SKM-1 (cell line): ENCODE measurements at regions not wholly inside any gene's neighbourhood (a gene's known extent, or its start where the extent isn't known, plus 50 kb on each side); places are given as distances from the start of the nearest gene placed in this dataset.

ENCODE experiments used
- DNase-seq: peaks from one replicate; lab custom pipeline; 2025; ENCODE audit not compliant: unreplicated experiment; lab: John Stamatoyannopoulos, UW

DNA sequence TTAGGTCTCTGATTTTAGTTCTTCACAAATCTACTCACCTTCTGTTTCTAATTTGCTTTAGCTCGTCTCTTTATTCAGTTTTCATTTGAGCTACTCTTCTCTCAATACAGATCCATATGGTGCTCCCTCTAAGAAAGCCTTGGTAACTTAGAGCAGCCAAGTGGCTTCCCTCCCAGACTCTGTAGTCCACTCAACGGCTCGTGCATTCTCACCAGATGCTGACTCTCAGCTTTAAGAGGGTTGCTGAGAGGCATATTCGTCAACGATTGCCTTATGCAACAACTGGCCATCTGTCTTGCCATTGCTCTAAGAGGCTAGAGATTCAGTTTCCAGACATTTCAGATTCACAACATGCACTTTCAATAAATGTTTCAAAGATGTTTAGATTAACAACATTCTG lies 785.8 kb upstream of the SLC10A2 start:
- no peak for DNase-seq

DNA sequence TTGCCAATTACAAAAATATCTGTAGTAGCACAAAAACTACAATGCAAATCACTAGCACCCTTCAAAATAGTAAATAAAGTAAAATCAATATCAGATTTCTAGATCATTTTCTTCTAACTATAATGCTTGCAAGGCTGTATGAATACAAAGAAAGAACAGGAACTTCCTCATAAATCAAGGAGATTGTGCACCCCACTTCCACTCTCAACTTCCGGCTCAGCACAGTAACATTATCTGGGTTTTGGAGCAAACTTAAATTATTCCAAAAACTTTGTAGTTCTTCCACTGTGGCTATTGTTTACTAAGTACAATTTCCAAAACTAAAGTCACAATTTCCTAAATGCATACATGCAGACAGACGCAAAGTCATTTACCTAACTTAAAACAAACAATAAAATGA lies 778.3 kb upstream of the SLC10A2 start:
- no peak for DNase-seq

GRCh38 chr13:103839460-103839859 lies 773.2 kb upstream of the SLC10A2 start:
- DNase-seq: no peak

DNA sequence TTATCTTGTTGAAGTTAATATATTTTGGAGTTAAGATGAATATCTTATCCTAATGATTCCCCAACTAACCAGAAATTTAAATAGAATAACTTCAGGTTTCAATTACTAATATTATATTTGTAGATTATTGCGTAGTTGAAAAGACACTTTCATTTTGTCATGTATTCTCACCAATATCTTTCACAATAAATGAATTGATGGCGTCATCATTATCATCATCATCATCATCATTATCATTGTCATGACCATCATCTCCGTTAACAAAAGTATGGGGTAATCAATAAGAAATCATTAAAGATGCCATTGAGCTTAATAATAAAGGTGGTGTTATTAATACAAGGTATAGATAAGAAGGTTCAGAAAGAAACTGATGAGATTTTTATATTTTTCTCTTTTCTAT lies 768.8 kb upstream of the SLC10A2 start:
- no peak for DNase-seq

- no peak for DNase-seq
Observed at GRCh38 chr13:103833294-103833852, 767.2 kb upstream of the SLC10A2 start.

- no peak for DNase-seq
Observed at GRCh38 chr13:103815619-103816018, 749.4 kb upstream of the SLC10A2 start.

DNA sequence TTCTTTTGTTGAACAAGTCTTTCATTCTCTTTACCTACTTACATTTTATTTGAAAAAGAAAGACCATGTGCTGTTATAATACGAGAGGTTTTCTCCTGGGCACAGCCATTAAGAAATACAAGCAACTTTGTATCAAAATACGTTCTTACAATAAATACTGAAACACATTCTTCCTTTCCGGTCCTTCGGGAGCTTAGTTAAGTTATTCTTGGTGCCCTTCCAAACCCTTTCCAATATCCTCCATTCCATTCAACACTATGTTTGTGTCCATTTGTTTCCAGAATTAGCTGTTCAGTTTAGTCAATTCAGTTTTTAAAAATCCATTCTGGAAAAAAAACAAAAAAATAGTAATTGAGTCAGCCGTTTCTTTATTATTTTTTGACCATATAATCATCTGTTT lies 746.8 kb upstream of the SLC10A2 start:
- no peak for DNase-seq

- DNase-seq: no peak
Observed at GRCh38 chr13:103812558-103812957, 746.3 kb upstream of the SLC10A2 start.

- no peak for DNase-seq
Observed at GRCh38 chr13:103810026-103810425, 743.8 kb upstream of the SLC10A2 start.

- no peak for DNase-seq
Observed at GRCh38 chr13:103805771-103806170, 739.6 kb upstream of the SLC10A2 start.

DNA sequence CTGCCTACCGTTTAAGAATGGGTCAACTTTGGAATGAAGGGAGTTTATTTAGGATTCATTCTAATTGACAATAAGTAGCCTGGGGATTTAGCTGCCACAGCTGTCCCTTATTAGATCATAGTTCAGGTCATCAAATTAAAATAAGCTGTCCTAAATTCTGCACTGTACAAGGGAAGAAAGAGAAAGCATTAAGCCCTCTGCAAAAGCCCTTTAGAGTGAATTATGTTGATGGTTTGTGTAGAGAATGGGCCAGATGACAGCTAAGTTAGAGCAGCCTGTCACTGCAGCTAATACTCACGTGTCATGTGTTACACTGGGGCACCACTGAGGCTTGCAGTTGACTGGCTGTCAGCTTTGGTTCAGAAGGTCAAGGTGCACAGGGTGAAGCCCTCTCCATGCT lies 737.1 kb upstream of the SLC10A2 start:
- no peak for DNase-seq

DNA sequence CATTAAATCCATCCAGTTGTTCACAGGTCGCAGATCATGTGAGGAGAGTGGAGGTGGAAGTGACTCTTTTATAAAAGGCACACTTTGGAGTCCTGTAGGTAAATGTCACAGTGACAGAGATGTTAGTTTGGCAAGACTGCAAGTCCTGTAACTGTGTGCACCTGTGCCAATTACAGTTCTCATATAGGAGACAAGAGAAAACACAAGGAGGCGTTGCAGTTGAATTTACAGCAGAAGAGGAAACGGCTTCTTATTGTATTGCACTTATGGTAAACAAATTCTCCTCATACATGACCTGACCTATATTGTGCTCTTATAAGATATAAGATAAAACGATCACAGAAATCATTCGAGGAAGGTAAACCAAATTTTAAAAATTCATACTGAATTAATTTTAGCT lies 732.8 kb upstream of the SLC10A2 start:
- no peak for DNase-seq

GRCh38 chr13:103795892-103796478 lies 729.8 kb upstream of the SLC10A2 start:
- DNase-seq: no peak

- no peak for DNase-seq
Observed at GRCh38 chr13:103794526-103794925, 728.3 kb upstream of the SLC10A2 start.

DNA sequence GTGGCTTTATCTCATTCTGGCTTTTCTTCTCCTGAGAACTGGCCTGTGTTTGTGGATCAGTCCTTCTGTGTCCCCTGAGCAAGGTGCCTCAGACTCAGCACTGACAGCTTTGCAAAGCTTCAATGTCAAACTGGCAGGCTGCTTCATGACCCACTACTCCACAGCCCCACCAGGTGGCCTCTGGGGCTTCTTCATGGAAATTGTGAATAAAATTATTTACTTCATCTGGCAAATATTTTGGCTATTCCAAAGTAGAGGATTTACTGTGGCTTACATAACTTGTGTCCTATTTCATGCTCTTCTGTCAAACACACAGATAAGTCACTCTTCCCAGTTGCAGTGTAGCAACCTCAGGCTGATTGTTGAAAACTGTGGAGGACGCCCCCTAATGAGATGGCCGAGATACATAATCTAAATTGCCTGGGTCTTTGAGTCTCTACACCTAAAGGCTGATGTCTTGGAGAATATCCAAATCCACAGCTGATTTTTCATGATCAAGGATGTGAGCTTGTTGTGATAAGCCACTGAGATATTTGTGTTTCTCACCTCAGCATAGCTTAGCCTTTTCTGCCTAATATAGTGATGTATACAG lies 721.9 kb upstream of the SLC10A2 start:
- no peak for DNase-seq

DNA sequence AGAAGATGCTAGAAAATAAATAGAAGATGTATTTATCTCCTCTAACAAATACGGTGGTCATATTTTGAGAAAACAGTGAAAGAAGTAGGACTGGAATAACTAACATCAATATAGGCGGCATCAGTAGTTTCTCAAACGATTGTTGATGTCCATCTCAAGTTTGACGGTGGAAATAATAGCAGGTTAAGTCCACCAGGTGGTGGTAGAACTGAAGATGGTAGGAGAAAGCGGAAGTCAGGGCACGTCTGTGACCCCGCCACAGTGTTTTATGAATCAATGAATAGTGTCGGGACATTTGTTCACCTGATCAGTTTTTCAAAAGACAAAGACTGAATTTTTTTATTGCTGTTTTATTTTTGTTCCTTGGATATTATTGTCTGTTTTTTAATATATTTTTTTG lies 706.4 kb upstream of the SLC10A2 start:
- no peak for DNase-seq

GRCh38 chr13:103762523-103762922 lies 696.3 kb upstream of the SLC10A2 start:
- no peak for DNase-seq

- no peak for DNase-seq
Observed at GRCh38 chr13:103759361-103759760, 693.1 kb upstream of the SLC10A2 start.

DNA sequence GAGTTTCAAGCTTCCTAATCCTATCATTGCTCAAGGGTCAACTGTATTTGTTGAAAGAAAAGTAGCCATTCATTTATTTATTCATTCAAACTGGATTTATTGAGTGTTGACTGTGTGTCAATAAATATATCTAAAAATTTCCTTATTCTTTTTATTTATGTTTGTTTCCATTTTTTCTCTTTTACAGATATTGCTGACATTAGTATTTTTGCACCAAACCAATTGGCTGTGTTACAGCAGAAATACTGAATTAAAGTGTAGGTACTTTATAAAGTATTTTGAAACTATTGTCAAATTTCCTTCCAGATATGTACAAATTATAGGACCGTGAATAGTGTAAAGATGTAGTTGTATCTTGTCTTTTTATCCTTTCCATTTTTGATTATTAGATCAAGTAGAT lies 692.0 kb upstream of the SLC10A2 start:
- DNase-seq: no peak

GRCh38 chr13:103757361-103757760 lies 691.1 kb upstream of the SLC10A2 start:
- DNase-seq: no peak

- DNase-seq: no peak
Observed at GRCh38 chr13:103754783-103755182, 688.6 kb upstream of the SLC10A2 start.

DNA sequence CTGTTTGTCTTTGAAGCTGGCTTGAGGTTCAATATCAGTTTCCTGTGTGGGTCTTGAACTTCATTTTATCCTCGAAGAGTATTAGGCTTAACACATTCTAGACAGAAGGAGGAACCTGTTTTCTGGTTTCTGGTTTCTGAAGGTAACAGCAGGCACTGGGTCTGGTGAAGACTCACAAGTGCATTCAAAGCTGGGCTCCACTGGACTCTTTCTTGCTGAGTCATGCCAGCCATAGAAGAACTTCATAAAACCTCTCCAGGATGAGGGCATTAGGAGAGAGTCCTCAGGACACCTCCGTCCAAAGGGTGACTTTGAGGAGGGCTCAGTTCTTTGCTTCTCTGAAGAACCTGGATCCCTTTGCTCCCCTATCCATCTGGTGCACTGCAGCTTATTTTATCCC lies 668.6 kb upstream of the SLC10A2 start:
- DNase-seq: no peak

DNA sequence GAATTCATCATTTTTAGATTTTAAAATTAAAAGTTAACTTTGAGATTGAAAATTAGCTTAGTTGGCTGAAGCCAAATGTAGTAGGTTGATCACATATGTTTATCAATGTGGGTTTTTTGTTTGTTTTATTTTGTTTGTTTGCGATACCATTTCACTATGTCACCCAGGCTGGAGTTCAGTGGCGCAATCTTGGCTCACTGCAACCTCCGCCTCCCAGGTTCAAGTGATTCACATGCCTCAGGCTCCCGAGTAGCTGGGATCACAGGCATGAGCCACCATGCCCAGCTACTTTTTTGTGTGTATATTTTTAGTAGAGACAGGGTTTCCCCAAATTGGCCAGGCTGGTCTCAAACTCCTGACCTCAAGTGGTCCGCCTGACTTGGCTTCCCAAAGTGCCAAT lies 665.7 kb upstream of the SLC10A2 start:
- no peak for DNase-seq
